PC-9 (cell line): ENCODE measurements at regions not wholly inside any gene's neighbourhood (a gene's known extent, or its start where the extent isn't known, plus 50 kb on each side); places are given as distances from the start of the nearest gene placed in this dataset.

Source experiments
- BruUV-seq: library from RNA; stranded (reverse); fragments of 400-500 nt; replicated peaks from 2 replicates; lab custom pipeline; 2021; lab: Mats Ljungman, UMichigan
- CTCF ChIA-PET: fragments of 300-600 bp; sonication (Branson Sonifier 250); formaldehyde crosslinking; loops from one replicate; lab custom pipeline; 2022; ENCODE audit warnings: antibody characterized with exemption; lab: Charles Lee
- POLR2A ChIA-PET: fragments of 300-600 bp; sonication (Branson Sonifier 250); formaldehyde crosslinking; loops from one replicate; lab custom pipeline; 2022; ENCODE audit warnings: antibody characterized with exemption; ENCODE audit not compliant: unreplicated experiment; lab: Charles Lee
- DNase-seq, 2 experiments: peaks; one replicate each; pipeline versions ENCODE4 v3.0.0 to v3.0.0-alpha.2; 2015 to 2022; ENCODE audit warnings: mixed read lengths in 1 of 2
- H2AFZ ChIP-seq: fragments of 200-600 bp; sonication (generic); 2 replicates; pipeline ENCODE4 v1.8.1; 2017; ENCODE audit warnings: antibody characterized with exemption
- H3F3A ChIP-seq: fragments of 200-600 bp; sonication (generic); 2 replicates; pipeline ENCODE4 v1.8.1; 2017; ENCODE audit warnings: antibody characterized with exemption, mild to moderate bottlenecking, low read depth; ENCODE audit not compliant: insufficient read depth
- H3K27ac ChIP-seq: fragments of 200-600 bp; sonication (generic); 2 replicates; pipeline ENCODE4 v1.6.1; 2016; ENCODE audit warnings: mixed run types
- H3K27me3 ChIP-seq: fragments of 200-600 bp; sonication (generic); 2 replicates; pipeline ENCODE4 v1.6.1; 2016; ENCODE audit warnings: low read depth, mixed run types; ENCODE audit not compliant: insufficient read depth
- H3K36me3 ChIP-seq: fragments of 200-600 bp; sonication (generic); 2 replicates; pipeline ENCODE4 v1.6.1; 2016; ENCODE audit warnings: low read depth, mixed run types
- H3K4me1 ChIP-seq: fragments of 200-600 bp; sonication (generic); replicated peaks from 2 replicates; pipeline ENCODE4 v1.6.1; 2016; ENCODE audit warnings: mixed run types; ENCODE audit not compliant: insufficient read depth
- H3K4me2 ChIP-seq: fragments of 200-600 bp; sonication (generic); 2 replicates; pipeline ENCODE4 v1.6.1; 2017; ENCODE audit warnings: mixed run types
- H3K4me3 ChIP-seq: fragments of 200-600 bp; sonication (generic); 2 replicates; pipeline ENCODE4 v1.6.1; 2016; ENCODE audit warnings: mixed run types
- H3K79me2 ChIP-seq: fragments of 200-600 bp; sonication (generic); 2 replicates; pipeline ENCODE4 v1.6.1; 2017; ENCODE audit warnings: low read depth, mixed run types
- H3K9me2 ChIP-seq: fragments of 200-600 bp; sonication (generic); 2 replicates; pipeline ENCODE4 v1.8.1; 2017; ENCODE audit warnings: mild to moderate bottlenecking; ENCODE audit not compliant: insufficient read depth
- H3K9me3 ChIP-seq: fragments of 200-600 bp; sonication (generic); 2 replicates; pipeline ENCODE4 v1.8.1; 2016; ENCODE audit warnings: low read depth; ENCODE audit not compliant: insufficient read depth
- H4K20me1 ChIP-seq: fragments of 200-600 bp; sonication (generic); 2 replicates; pipeline ENCODE4 v1.8.1; 2017; ENCODE audit not compliant: insufficient read depth
- CTCF ChIP-seq: fragments of 200-600 bp; sonication (generic); conservative IDR thresholded peaks from 2 replicates; pipeline ENCODE4 v1.6.1; 2017; ENCODE audit warnings: mixed run types, antibody characterized with exemption, mild to moderate bottlenecking, moderate library complexity
- EZH2 ChIP-seq: fragments of 200-600 bp; sonication (generic); IDR thresholded peaks from 2 replicates; pipeline ENCODE4 v1.8.0; 2017; ENCODE audit warnings: antibody characterized with exemption, low read depth
- intact Hi-C: fragments of 100-400 bp; cut with micrococcal nuclease; formaldehyde crosslinking; loops from one replicate; pipeline ENCODE4 v1.10.0; 2022; ENCODE audit not compliant: unreplicated experiment

- H3K36me3 ChIP-seq: no peaks in the 10 kb centered on the region
- H3K4me1 ChIP-seq: no peaks in the 10 kb centered on the region
- no peak overlapping the region for H3K4me3 ChIP-seq
- intact Hi-C loops: no loop called here
- no peaks in the 10 kb centered on the region for H3K9me3 ChIP-seq
- H2AFZ ChIP-seq: no peak overlapping the region
- no peaks in the 10 kb centered on the region for H3K9me2 ChIP-seq
- H3K79me2 ChIP-seq: no peaks in the 10 kb centered on the region
- TF ChIP-seq CTCF (no peak), EZH2 (no peak)
- no TSS peak for BruUV-seq
- no peaks in the 10 kb centered on the region for H4K20me1 ChIP-seq
- DNase-seq: no peak
- H3K4me2 ChIP-seq: no peak overlapping the region
- POLR2A ChIA-PET: no interaction called here
- no peaks in the 10 kb centered on the region for H3K27me3 ChIP-seq
- CTCF ChIA-PET: no interaction called here
- H3F3A ChIP-seq: no peaks in the 10 kb centered on the region
- no peak overlapping the region for H3K27ac ChIP-seq
Observed at GRCh38 chr15:55110446-55110845, 86.3 kb downstream of the RSL24D1 start.

- no peaks in the 10 kb centered on the region for H3K9me2 ChIP-seq
- H3K79me2 ChIP-seq: no peaks in the 10 kb centered on the region
- H3K4me3 ChIP-seq: no peak overlapping the region
- H3K36me3 ChIP-seq: no peaks in the 10 kb centered on the region
- H3K4me1 ChIP-seq: no peaks in the 10 kb centered on the region
- H3K27me3 ChIP-seq: no peaks in the 10 kb centered on the region
- intact Hi-C loops: loop anchor here (5.0 kb wide), 1 partner anchor 1147 kb away; no protein-coding TSS in a partner anchor
- H3F3A ChIP-seq: no peaks in the 10 kb centered on the region
- no peak overlapping the region for H2AFZ ChIP-seq
- BruUV-seq: no TSS peak
- H3K4me2 ChIP-seq: no peak overlapping the region
- no peaks in the 10 kb centered on the region for H4K20me1 ChIP-seq
- TF ChIP-seq EZH2: no peak
- peak; percentile 71 for TF ChIP-seq CTCF
- peak in 1 of 2 experiments; percentile 55 for DNase-seq
- POLR2A ChIA-PET: no interaction called here
- no peaks in the 10 kb centered on the region for H3K9me3 ChIP-seq
- CTCF ChIA-PET: interaction anchor here (0.6 to 1.4 kb wide), 5 partner anchors 16 to 1787 kb away, joined by 3 to 7 read pairs (median 3); no protein-coding TSS in a partner anchor
- H3K27ac ChIP-seq: no peak overlapping the region
Observed at GRCh38 chr15:55108858-55109518, 87.8 kb downstream of the RSL24D1 start.

GRCh38 chr15:55108448-55108847 lies 88.3 kb downstream of the RSL24D1 start:
- no peak for DNase-seq
- no TSS peak for BruUV-seq
- no peak overlapping the region for H3K4me2 ChIP-seq
- H3K27ac ChIP-seq: no peak overlapping the region
- intact Hi-C loops: loop anchor here (5.0 kb wide), 1 partner anchor 1146 kb away; no protein-coding TSS in a partner anchor
- no peaks in the 10 kb centered on the region for H4K20me1 ChIP-seq
- H3K9me3 ChIP-seq: no peaks in the 10 kb centered on the region
- no peaks in the 10 kb centered on the region for H3F3A ChIP-seq
- no peak overlapping the region for H2AFZ ChIP-seq
- TF ChIP-seq CTCF: no peak
- TF ChIP-seq EZH2: no peak
- no peaks in the 10 kb centered on the region for H3K79me2 ChIP-seq
- ChIA-PET POLR2A (no interaction called here), CTCF (interaction anchor here (0.6 to 1.4 kb wide), 2 partner anchors 16 to 1217 kb away, joined by 3 to 7 read pairs; no protein-coding TSS in a partner anchor)
- H3K4me1 ChIP-seq: no peaks in the 10 kb centered on the region
- H3K4me3 ChIP-seq: no peak overlapping the region
- H3K9me2 ChIP-seq: no peaks in the 10 kb centered on the region
- H3K36me3 ChIP-seq: no peaks in the 10 kb centered on the region
- no peaks in the 10 kb centered on the region for H3K27me3 ChIP-seq
